RPMI7951 (cell line): ENCODE measurements at regions not wholly inside any gene's neighbourhood (a gene's known extent, or its start where the extent isn't known, plus 50 kb on each side); places are given as distances from the start of the nearest gene placed in this dataset.

Source experiments
- DNase-seq: peaks from one replicate; pipeline ENCODE4 v3.0.0-alpha.2; 2012; ENCODE audit warnings: low read depth

- no peak for DNase-seq
These were observed 442.2 kb upstream of the CLINT1 start for GRCh38 chr5:158301186-158301585.

DNA sequence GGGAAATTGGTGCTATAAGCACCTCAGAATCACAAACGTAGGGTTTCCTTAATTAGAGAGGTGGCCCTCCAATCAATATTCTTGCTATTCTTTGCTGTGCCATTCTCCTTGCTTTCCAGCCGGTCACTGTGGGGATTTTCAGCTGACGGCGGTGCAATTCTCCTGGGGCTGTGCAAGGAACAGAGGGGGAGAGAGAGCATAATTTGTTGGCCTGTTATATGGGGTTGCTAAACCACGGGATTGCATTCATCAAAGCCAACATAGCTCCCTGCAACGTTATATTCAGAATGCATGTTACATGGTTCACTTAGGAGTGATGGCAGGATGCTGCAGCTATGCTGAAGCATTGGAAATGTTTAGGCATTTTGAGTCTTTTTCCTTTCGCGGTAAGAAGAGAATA is 441.3 kb upstream of the CLINT1 start:
- DNase-seq, result no peak

GRCh38 chr5:158297002-158297527 is 438.1 kb upstream of the CLINT1 start:
- DNase-seq, result no peak

DNA sequence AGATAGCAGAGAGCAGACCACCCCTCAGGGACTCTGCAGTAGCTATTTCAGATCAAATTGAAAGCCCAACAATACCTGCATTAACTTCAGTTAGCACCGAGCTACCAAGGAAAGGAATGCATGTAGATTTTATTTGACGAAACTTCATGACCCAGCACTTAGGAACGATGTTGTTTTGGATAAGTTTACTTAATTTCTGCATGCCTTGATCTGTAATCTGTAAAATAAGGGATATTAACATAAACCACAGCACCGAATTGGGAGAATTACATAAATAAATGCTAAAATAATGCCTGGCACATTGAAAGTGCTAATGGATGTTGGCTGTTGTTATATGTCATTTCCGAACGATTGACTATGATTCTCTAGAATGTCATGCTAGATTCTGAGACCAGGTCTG is 435.8 kb upstream of the CLINT1 start:
- no peak for DNase-seq

- no peak for DNase-seq
These were observed 434.0 kb upstream of the CLINT1 start for GRCh38 chr5:158292981-158293380.

DNA sequence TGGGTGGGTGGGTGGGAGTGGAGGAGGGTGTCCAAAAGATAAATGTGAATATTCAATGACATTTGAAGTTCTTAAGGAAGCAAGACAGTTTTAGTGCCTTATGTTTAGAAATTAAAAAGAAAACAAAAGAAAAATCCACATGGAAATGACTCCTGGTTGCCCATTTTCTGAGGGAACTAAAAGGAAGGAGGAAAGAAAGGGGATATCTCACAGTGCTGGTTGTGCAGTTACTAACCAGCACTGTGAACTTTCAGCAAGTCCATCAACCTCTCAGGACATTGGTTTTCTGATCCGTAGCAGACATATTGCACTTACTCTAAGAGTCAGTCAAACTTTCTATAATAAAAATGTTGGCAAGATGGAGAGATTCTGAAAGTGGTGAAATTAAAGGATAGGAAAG is 431.0 kb upstream of the CLINT1 start:
- no peak for DNase-seq

- DNase-seq, result no peak
These were observed 429.3 kb upstream of the CLINT1 start for GRCh38 chr5:158288272-158288657.

DNA sequence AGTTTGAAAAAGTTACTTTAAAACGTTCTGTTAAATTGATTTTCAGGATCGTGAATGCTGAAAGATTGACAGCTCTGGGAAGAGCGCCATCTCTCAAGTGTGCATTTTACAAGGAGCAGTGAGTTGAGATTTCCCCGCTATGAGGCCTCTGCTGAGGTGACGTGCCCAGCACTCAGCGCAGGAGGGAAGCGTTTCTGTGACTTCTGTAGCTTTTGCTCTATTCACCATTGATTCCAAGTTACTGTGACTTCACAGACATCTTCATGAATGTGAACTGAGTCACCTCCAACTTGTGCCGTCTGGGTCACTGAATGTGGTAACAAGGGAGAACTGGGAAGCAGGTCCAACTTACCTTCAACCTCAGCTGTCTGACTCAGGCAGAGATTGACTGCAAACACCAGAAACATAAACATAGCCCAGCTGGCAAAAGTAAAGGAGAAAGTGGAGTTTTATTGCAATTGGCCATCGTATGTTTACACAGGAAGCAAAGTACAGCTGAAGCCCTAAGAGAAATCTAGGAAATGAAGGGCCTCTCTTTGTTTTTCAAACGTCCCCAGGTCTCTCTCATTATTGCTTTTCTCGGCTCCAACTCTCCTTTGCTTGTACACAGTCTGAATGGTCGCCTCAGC is 428.8 kb upstream of the CLINT1 start:
- DNase-seq, result peak; percentile 60

GRCh38 chr5:158286827-158287226 is 427.9 kb upstream of the CLINT1 start:
- DNase-seq, result peak; percentile 7

- no peak for DNase-seq
These were observed 426.8 kb upstream of the CLINT1 start for GRCh38 chr5:158285698-158286097.

DNA sequence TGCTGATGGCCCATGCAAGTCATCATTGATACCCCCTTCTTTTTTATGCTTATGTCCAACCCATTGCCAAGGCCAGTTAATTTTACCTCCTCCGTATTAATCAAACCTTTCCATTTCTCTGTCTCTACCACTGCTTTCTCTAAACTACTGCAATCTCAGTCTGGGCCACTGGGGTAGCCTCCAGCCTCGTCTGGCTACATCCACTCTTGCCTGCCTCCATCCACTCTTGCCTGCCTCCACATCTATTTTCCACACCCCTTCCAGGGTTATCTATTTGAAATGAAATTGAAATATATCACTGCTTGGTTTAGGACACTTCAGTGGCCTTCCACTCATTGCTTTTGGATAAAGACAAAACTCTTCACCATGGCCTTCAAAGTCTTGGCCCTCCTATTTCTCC is 425.3 kb upstream of the CLINT1 start:
- DNase-seq, result no peak

DNA sequence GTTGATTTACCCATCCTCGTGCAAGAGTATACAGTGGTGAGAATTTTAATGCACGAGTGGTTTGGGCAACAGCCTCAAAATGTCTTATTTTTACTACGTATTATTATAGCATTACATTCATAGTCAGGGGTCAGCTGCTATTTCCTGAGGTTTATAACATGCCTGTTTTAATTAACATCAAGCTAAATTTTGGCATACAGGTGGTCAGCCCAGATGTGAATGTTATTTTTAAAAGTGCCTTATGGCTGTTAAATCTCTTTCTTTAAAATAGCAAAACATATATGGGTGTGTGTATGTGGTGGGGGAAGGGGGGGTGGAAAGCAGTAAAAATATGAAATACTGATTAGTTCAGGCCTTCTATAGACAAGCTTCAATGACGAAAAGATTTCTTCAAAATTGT is 424.5 kb upstream of the CLINT1 start:
- no peak for DNase-seq

DNA sequence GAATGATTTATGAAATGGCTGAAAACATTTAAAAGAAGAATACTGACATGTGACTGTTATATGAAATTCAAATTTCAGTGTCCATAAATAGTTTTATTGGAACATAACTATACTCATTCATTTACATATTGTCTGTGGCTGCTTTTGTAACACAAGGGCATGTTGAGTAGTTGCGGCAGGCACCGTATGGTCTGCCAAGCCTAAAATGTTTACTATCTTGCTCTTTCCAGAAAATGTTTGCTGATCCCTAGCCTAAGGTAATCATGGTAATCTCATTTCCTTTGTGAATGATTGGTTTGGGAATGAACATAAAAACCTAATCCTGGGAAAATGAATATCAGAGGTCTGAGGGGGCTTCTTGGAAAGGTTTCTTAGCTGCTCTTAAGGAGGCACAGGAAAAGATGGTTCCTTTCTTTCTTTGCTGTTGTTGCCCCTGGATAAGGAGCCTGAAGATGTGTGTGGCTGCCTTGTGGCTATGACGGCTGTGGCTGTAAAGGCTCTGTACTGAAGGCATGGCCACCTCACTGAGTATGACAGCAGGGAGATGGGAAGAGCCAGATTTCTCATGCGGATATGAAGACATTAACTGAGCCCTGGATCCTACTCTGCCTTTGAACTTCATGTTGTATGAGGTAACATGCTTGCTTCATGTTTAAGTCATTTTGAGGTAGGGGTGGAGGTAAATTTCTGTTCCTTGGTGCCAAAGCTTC is 419.4 kb upstream of the CLINT1 start:
- DNase-seq, result no peak

DNA sequence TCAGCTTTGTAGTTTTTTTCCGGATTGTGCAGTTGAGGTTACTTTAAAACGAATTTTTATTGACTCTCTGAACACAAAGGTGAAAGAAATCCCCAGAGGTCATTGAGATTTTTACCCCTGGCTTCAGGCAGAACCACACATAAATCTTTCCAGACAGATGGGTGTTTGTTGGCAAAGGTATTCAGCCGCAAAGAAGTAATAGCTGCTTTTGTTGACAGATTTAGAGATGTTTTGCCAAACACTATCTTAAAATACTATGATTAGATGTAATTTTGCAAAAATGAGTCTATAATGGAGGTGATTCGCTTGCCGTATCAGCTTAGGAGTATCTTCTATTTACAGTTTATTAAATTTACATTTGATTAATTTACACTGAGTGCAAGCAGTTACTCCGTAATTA is 418.3 kb upstream of the CLINT1 start:
- no peak for DNase-seq

DNA sequence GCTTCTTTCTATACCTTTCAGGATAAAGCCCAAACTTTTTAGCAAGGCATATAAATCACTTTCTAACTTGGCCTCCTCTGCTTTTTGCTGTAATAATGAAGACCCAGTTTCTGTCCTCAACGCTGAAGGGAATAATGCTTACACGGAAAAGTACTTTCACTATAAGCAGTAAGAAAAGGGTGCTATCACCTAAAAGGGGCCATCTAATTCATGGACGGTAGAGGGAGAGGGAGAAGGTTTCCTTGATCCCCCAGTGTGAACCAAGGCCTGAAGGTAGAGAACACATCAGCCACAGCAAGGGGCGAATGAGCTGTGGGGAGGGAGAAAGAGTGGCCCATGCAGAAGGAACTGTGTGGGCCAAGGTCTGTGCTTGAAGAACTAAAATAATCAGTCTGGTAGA is 417.7 kb upstream of the CLINT1 start:
- DNase-seq, result no peak

DNA sequence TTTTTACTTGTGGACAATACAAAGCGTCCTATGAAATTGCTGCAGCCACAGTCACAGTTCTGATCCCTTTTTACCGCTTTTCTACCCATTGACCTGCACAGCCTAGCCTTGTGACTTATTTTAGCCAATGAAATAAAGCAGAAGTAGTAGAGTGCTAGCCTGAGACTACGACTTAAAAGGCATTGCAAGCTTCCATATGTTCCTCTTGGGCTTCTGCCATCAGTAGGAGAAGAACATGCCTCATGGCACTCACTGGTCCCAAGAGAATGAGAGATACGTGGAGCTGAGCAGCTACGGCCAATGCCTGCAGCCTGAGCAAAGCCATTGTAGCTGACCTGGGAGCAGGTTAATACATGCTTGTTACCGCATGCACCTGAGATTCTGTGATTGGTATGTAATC is 416.6 kb upstream of the CLINT1 start:
- no peak for DNase-seq

GRCh38 chr5:158273035-158273434 is 414.1 kb upstream of the CLINT1 start:
- no peak for DNase-seq

DNA sequence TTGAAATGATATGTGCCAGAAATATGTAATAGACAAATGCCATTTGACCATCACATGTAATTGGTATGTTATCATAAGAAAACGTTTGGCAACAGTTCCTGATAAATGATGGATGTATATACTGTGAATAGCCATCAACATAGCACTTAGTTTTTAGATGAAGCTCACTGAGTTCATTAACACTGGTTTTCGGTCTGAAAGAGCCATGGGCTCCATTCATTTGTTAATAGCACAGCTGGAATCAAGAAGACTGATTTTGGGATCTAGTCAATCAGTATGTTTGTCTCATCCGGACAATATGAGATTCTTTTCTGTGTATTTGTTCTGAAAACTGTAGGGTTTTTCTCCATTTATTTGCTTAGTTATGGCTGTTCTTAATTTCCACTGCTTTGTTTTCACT is 413.5 kb upstream of the CLINT1 start:
- no peak for DNase-seq

DNA sequence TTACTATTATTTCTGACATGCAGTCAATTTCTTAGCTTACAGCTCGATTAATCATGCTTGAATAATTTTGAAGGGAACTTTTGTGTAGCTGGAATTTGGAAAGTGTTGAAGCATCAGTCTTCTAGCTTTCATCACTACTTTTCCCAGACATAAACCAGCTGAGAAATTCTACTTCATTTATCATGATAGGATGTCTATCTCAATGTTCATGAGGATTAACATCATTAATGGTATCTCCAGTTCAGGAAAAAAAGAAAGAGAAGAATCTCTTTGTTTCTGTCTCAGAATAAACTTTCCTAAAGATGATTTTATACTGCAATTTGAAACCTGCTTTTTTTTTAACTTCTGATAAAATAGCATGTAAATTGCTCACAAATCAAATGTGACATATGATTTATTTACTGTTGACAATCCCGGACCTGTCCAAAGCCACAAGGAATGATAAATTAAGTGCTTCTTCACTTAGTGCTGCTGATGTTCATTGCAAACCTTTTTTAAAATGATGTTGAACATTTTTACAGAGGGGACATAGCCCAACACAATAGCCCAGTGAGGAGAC is 412.1 kb upstream of the CLINT1 start:
- DNase-seq, result no peak

DNA sequence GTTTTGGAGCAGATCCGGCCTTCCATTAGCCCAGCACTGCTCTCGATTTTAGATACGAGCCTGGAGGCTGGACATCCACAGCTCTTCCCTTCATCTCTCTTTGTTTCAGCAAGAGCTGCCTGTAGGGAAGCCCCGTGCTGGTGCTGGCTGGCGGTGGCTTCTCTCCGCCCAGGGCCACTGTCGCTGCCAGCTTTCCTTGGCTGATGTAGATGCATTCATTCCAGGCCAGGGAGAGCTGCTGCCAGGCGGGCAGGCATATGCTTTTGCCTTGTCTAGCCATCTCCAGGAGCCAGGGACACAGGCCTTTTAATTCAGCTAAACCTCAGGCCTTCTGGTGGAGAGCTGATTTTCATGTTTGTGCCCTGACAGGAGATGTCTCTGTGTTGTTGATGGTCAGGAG is 409.3 kb upstream of the CLINT1 start:
- DNase-seq, result no peak

- no peak for DNase-seq
These were observed 408.3 kb upstream of the CLINT1 start for GRCh38 chr5:158267228-158267627.

- no peak for DNase-seq
These were observed 407.2 kb upstream of the CLINT1 start for GRCh38 chr5:158265931-158266700.

- DNase-seq, result no peak
These were observed 406.4 kb upstream of the CLINT1 start for GRCh38 chr5:158265346-158265745.
